ENCODE measurements at regions not wholly inside any gene's neighbourhood (a gene's known extent, or its start where the extent isn't known, plus 50 kb on each side); places are given as distances from the start of the nearest gene placed in this dataset.
"Not testable (repeated sequence)": the region's sequence is repeated elsewhere in the genome, so short reads cannot be mapped to it uniquely, and the experiment has no call there.

GRCh38 chrX:110964786-110965185, 131.2 kb upstream of the PAK3 start:
- no peak for DNase-seq

GRCh38 chrX:110962451-110962850, 133.5 kb upstream of the PAK3 start:
- DNase-seq: no peak

- no peak for DNase-seq
Measured at GRCh38 chrX:110955706-110956105, 140.3 kb upstream of the PAK3 start.

- no peak for DNase-seq
Measured at GRCh38 chrX:110954428-110955100, 141.4 kb upstream of the PAK3 start.

GRCh38 chrX:110951472-110952269, 144.3 kb upstream of the PAK3 start:
- no peak for DNase-seq

- no peak for DNase-seq
Measured at GRCh38 chrX:110944751-110945675, 149.4 kb upstream of the CHRDL1 start.

- no peak for DNase-seq
Measured at GRCh38 chrX:110944311-110944750, 148.7 kb upstream of the CHRDL1 start.

- DNase-seq: no peak
Measured at GRCh38 chrX:110941906-110942305, 146.3 kb upstream of the CHRDL1 start.

GRCh38 chrX:110938977-110939732, 143.5 kb upstream of the CHRDL1 start:
- no peak for DNase-seq

GRCh38 chrX:110924871-110925270, 129.3 kb upstream of the CHRDL1 start:
- DNase-seq: no peak

- DNase-seq: no peak
Measured at GRCh38 chrX:110920991-110921390, 125.4 kb upstream of the CHRDL1 start.

- no peak for DNase-seq
Measured at GRCh38 chrX:110915570-110915969, 120.0 kb upstream of the CHRDL1 start.

- no peak for DNase-seq
Measured at GRCh38 chrX:110915111-110915510, 119.5 kb upstream of the CHRDL1 start.

- no peak for DNase-seq
Measured at GRCh38 chrX:110914281-110914680, 118.7 kb upstream of the CHRDL1 start.

- DNase-seq: not testable (repeated sequence)
Measured at GRCh38 chrX:110904747-110905146, 109.1 kb upstream of the CHRDL1 start.

- no peak for DNase-seq
Measured at GRCh38 chrX:110881971-110882370, 86.4 kb upstream of the CHRDL1 start.

GRCh38 chrX:110877326-110877725, 81.7 kb upstream of the CHRDL1 start:
- no peak for DNase-seq

- DNase-seq: no peak
Measured at GRCh38 chrX:110871839-110872238, 76.2 kb upstream of the CHRDL1 start.

- DNase-seq: no peak
Measured at GRCh38 chrX:110866421-110866820, 70.8 kb upstream of the CHRDL1 start.

GRCh38 chrX:110863883-110864282, 68.3 kb upstream of the CHRDL1 start:
- DNase-seq: no peak

GRCh38 chrX:110858565-110858964, 62.9 kb upstream of the CHRDL1 start:
- no peak for DNase-seq

- DNase-seq: no peak
Measured at GRCh38 chrX:110853610-110854009, 58.0 kb upstream of the CHRDL1 start.

GRCh38 chrX:110852180-110852579, 56.6 kb upstream of the CHRDL1 start:
- DNase-seq: no peak
